COR-L47 (cell line): ENCODE measurements at regions not wholly inside any gene's neighbourhood (a gene's known extent, or its start where the extent isn't known, plus 50 kb on each side); places are given as distances from the start of the nearest gene placed in this dataset.

ENCODE experiments used
- DNase-seq: peaks from one replicate; lab custom pipeline; 2025; lab: John Stamatoyannopoulos, UW

- DNase-seq: no peak
These were observed 53.3 kb upstream of the KCNJ16 start for GRCh38 chr17:70021726-70022125.

- DNase-seq: no peak
These were observed 52.9 kb upstream of the KCNJ16 start for GRCh38 chr17:70022175-70022574.

- DNase-seq: no peak
These were observed 50.8 kb upstream of the KCNJ16 start for GRCh38 chr17:70024253-70024652.
